ENCODE measurements at regions not wholly inside any gene's neighbourhood (a gene's known extent, or its start where the extent isn't known, plus 50 kb on each side); places are given as distances from the start of the nearest gene placed in this dataset.

- H3K4me1 Mint-ChIP-seq (ENCODE audit: low read depth): no peaks in the 10 kb centered on the region
- H3K27ac Mint-ChIP-seq: no peak overlapping the region
- H3K27me3 Mint-ChIP-seq (ENCODE audit: low read depth): peaks cover 3% of the 10 kb centered on the region
- H3K4me3 Mint-ChIP-seq: no peak overlapping the region
- H3K36me3 Mint-ChIP-seq (ENCODE audit: low read depth): no peaks in the 10 kb centered on the region
- no peaks in the 10 kb centered on the region for H3K9me3 Mint-ChIP-seq
Measured at GRCh38 chr15:39488961-39489360, 91.9 kb upstream of the THBS1 start.

GRCh38 chr15:39491115-39491885, 89.6 kb upstream of the THBS1 start:
- no peaks in the 10 kb centered on the region for H3K9me3 Mint-ChIP-seq
- no peak overlapping the region for H3K27ac Mint-ChIP-seq
- H3K27me3 Mint-ChIP-seq (ENCODE audit: low read depth): peaks cover 3% of the 10 kb centered on the region
- no peaks in the 10 kb centered on the region for H3K4me1 Mint-ChIP-seq (ENCODE audit: low read depth)
- no peaks in the 10 kb centered on the region for H3K36me3 Mint-ChIP-seq (ENCODE audit: low read depth)
- no peak overlapping the region for H3K4me3 Mint-ChIP-seq

- no peak overlapping the region for H3K4me3 Mint-ChIP-seq
- H3K9me3 Mint-ChIP-seq: no peaks in the 10 kb centered on the region
- no peak overlapping the region for H3K27ac Mint-ChIP-seq
- peaks cover 8% of the 10 kb centered on the region for H3K27me3 Mint-ChIP-seq (ENCODE audit: low read depth)
- no peaks in the 10 kb centered on the region for H3K4me1 Mint-ChIP-seq (ENCODE audit: low read depth)
- no peaks in the 10 kb centered on the region for H3K36me3 Mint-ChIP-seq (ENCODE audit: low read depth)
Measured at GRCh38 chr15:39491886-39492490, 88.9 kb upstream of the THBS1 start.

GRCh38 chr15:39493424-39494067, 87.3 kb upstream of the THBS1 start:
- H3K36me3 Mint-ChIP-seq (ENCODE audit: low read depth): no peaks in the 10 kb centered on the region
- H3K9me3 Mint-ChIP-seq: no peaks in the 10 kb centered on the region
- peaks cover 13% of the 10 kb centered on the region for H3K27me3 Mint-ChIP-seq (ENCODE audit: low read depth)
- H3K4me3 Mint-ChIP-seq: no peak overlapping the region
- H3K27ac Mint-ChIP-seq: no peak overlapping the region
- H3K4me1 Mint-ChIP-seq (ENCODE audit: low read depth): peaks cover 2% of the 10 kb centered on the region

GRCh38 chr15:39494462-39494861, 86.4 kb upstream of the THBS1 start:
- H3K4me1 Mint-ChIP-seq (ENCODE audit: low read depth): peaks cover 2% of the 10 kb centered on the region
- H3K27ac Mint-ChIP-seq: no peak overlapping the region
- H3K4me3 Mint-ChIP-seq: no peak overlapping the region
- H3K27me3 Mint-ChIP-seq (ENCODE audit: low read depth): peaks cover 13% of the 10 kb centered on the region
- H3K9me3 Mint-ChIP-seq: no peaks in the 10 kb centered on the region
- no peaks in the 10 kb centered on the region for H3K36me3 Mint-ChIP-seq (ENCODE audit: low read depth)

GRCh38 chr15:39495871-39496840, 84.7 kb upstream of the THBS1 start:
- no peak overlapping the region for H3K4me3 Mint-ChIP-seq
- no peaks in the 10 kb centered on the region for H3K36me3 Mint-ChIP-seq (ENCODE audit: low read depth)
- no peaks in the 10 kb centered on the region for H3K9me3 Mint-ChIP-seq
- no peak overlapping the region for H3K27ac Mint-ChIP-seq
- H3K27me3 Mint-ChIP-seq (ENCODE audit: low read depth): peaks cover 10% of the 10 kb centered on the region
- H3K4me1 Mint-ChIP-seq (ENCODE audit: low read depth): peaks cover 2% of the 10 kb centered on the region

GRCh38 chr15:39497016-39497758, 83.7 kb upstream of the THBS1 start:
- H3K27ac Mint-ChIP-seq: no peak overlapping the region
- H3K4me3 Mint-ChIP-seq: no peak overlapping the region
- H3K9me3 Mint-ChIP-seq: no peaks in the 10 kb centered on the region
- peaks cover 5% of the 10 kb centered on the region for H3K4me1 Mint-ChIP-seq (ENCODE audit: low read depth)
- peaks cover 10% of the 10 kb centered on the region for H3K27me3 Mint-ChIP-seq (ENCODE audit: low read depth)
- H3K36me3 Mint-ChIP-seq (ENCODE audit: low read depth): no peaks in the 10 kb centered on the region

GRCh38 chr15:39497759-39498565, 82.9 kb upstream of the THBS1 start:
- Mint-ChIP-seq H3K27ac (no peak overlapping the region), H3K27me3 (ENCODE audit: low read depth) (peaks cover 10% of the 10 kb centered on the region), H3K4me3 (no peak overlapping the region), H3K9me3 (no peaks in the 10 kb centered on the region), H3K4me1 (ENCODE audit: low read depth) (peaks cover 5% of the 10 kb centered on the region), H3K36me3 (ENCODE audit: low read depth) (no peaks in the 10 kb centered on the region)

GRCh38 chr15:39498629-39499028, 82.2 kb upstream of the THBS1 start:
- H3K9me3 Mint-ChIP-seq: no peaks in the 10 kb centered on the region
- peaks cover 5% of the 10 kb centered on the region for H3K4me1 Mint-ChIP-seq (ENCODE audit: low read depth)
- no peak overlapping the region for H3K27ac Mint-ChIP-seq
- H3K27me3 Mint-ChIP-seq (ENCODE audit: low read depth): peaks cover 10% of the 10 kb centered on the region
- H3K4me3 Mint-ChIP-seq: no peak overlapping the region
- H3K36me3 Mint-ChIP-seq (ENCODE audit: low read depth): no peaks in the 10 kb centered on the region

- H3K4me1 Mint-ChIP-seq (ENCODE audit: low read depth): peaks cover 5% of the 10 kb centered on the region
- H3K4me3 Mint-ChIP-seq: no peak overlapping the region
- peaks cover 10% of the 10 kb centered on the region for H3K27me3 Mint-ChIP-seq (ENCODE audit: low read depth)
- no peaks in the 10 kb centered on the region for H3K36me3 Mint-ChIP-seq (ENCODE audit: low read depth)
- no peak overlapping the region for H3K27ac Mint-ChIP-seq
- no peaks in the 10 kb centered on the region for H3K9me3 Mint-ChIP-seq
Measured at GRCh38 chr15:39499042-39499441, 81.8 kb upstream of the THBS1 start.

GRCh38 chr15:39499681-39500080, 81.2 kb upstream of the THBS1 start:
- no peaks in the 10 kb centered on the region for H3K36me3 Mint-ChIP-seq (ENCODE audit: low read depth)
- H3K27ac Mint-ChIP-seq: no peak overlapping the region
- no peaks in the 10 kb centered on the region for H3K9me3 Mint-ChIP-seq
- peaks cover 10% of the 10 kb centered on the region for H3K27me3 Mint-ChIP-seq (ENCODE audit: low read depth)
- peaks cover 5% of the 10 kb centered on the region for H3K4me1 Mint-ChIP-seq (ENCODE audit: low read depth)
- no peak overlapping the region for H3K4me3 Mint-ChIP-seq

- Mint-ChIP-seq H3K27ac (no peak overlapping the region), H3K4me1 (ENCODE audit: low read depth) (peaks cover 5% of the 10 kb centered on the region), H3K4me3 (no peak overlapping the region), H3K9me3 (no peaks in the 10 kb centered on the region), H3K36me3 (ENCODE audit: low read depth) (no peaks in the 10 kb centered on the region), H3K27me3 (ENCODE audit: low read depth) (peaks cover 13% of the 10 kb centered on the region)
Measured at GRCh38 chr15:39501366-39502081, 79.4 kb upstream of the THBS1 start.

GRCh38 chr15:39502082-39502447, 78.8 kb upstream of the THBS1 start:
- Mint-ChIP-seq H3K9me3 (no peaks in the 10 kb centered on the region), H3K36me3 (ENCODE audit: low read depth) (no peaks in the 10 kb centered on the region), H3K27me3 (ENCODE audit: low read depth) (peaks cover 8% of the 10 kb centered on the region), H3K27ac (no peak overlapping the region), H3K4me1 (ENCODE audit: low read depth) (peaks cover 5% of the 10 kb centered on the region), H3K4me3 (no peak overlapping the region)

All from T-helper 1 cell treated with Interleukin-12 subunit alpha and Interleukin-12 subunit beta and Interleukin-4 antibody, amounts not matched to agents 30 μg/mL and 1 μg/mL, for 36 hours (primary cell).